ENCODE measurements at regions not wholly inside any gene's neighbourhood (a gene's known extent, or its start where the extent isn't known, plus 50 kb on each side); places are given as distances from the start of the nearest gene placed in this dataset.

DNA sequence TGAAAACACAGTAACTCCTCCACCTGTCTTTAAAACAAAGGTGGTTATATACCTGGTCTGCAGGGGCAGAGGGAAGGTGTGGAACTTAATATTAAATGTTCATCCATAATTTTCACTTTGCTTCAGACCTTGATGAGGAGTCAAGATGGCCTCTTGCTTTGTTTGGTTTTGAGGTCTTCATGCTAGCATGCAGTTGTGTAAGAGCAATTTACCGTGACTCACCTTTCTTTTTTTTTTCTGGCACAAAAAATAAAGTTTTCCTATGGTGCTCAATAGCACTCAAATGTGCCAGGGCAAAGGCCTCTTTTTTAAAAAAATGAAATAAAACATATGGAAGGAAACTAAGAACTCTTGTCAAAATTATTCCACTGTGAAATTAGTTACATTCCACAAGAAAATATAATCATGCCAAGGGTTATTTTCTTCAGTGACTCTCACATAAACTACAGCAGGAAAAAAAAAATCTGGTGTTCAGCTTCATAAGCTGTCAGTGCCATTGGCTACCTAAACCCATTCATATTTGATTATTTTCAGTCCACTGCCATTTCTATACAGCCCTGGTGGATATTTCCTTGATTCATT is 128.2 kb downstream of the SLC7A11 start:
- no peak for DNase-seq (ENCODE audit: low spot score)

- peak; percentile 60 for DNase-seq (ENCODE audit: low spot score)
Observed at GRCh38 chr4:138112890-138113289, 129.3 kb downstream of the SLC7A11 start.

GRCh38 chr4:138112389-138112788 is 129.8 kb downstream of the SLC7A11 start:
- peak; percentile 30 for DNase-seq (ENCODE audit: low spot score)

GRCh38 chr4:138111462-138112000 is 130.6 kb downstream of the SLC7A11 start:
- peak; percentile 86 for DNase-seq (ENCODE audit: low spot score)

- no peak for DNase-seq (ENCODE audit: low spot score)
Observed at GRCh38 chr4:138110815-138111214, 131.3 kb downstream of the SLC7A11 start.

- peak; percentile 31 for DNase-seq (ENCODE audit: low spot score)
Observed at GRCh38 chr4:138107023-138107422, 135.1 kb downstream of the SLC7A11 start.

- DNase-seq (ENCODE audit: low spot score): peak; percentile 57
Observed at GRCh38 chr4:138105331-138105730, 136.8 kb downstream of the SLC7A11 start.

DNA sequence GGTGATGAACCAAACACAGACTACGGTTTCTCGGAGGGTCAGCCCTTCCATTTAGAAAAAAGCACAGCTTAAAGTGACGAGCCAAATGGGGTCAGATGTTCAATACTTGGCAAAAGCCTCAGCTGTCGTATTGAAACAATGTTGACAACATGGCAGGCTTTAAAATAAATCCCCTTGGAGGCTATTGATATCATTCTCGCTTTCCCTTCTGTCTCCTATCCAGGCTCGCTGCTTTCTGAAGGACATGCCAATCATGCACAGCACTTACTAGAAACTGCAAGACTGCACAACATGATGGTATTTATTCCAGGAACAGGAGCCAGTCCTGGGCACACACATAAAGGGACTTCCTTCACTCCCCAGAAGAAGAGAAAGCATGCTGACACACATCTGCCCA is 137.9 kb downstream of the SLC7A11 start:
- DNase-seq (ENCODE audit: low spot score): peak; percentile 63

DNA sequence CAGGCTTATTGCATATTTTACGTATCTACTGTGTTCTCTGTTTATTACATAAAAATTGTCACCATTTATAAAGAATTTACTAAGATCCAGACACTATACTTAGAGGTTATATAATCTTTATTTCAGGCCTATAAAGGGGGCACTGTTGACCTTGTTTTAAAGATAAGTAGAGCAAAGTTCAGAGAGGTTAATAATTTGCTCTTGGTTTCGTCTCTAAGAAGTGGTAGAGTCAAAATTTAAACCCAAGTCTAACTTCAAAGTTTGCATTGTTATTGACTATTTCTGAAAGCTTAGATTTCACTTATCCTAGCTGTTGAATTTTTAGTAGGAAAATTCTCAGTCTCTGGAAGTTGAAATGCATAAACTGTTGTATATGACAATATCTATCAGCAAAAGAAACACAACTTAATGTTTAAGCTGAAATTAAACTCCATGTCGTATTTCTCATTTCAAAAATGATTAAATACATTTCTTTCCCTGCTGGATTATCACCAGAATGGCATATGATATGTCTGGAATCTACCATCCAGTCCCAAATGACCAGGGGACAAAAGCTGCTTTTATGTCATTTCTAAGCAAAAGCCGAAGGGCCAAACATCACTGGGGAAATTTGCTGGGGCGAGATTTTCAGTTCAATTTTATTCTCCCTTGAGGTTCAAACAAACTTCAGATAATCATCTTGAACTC is 138.4 kb downstream of the SLC7A11 start:
- DNase-seq (ENCODE audit: low spot score): peak; percentile 41

DNA sequence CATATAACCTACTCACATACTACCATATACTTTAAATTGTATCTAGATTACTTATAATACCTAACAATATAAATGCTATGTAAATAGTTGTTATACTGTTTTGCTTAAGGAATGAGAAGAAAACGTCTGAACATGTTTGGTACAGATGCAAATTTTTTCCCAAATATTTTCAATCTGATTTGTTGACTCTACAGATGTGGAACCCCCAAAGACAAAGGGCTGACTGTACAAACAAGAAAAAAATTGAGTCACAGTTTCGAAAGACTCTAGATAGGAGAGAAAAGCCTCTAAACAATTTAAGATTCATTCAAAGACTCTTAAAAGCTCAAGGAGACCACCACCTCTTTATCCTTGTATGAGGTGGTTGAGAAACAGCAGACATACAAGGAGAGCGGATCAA is 142.8 kb downstream of the SLC7A11 start:
- no peak for DNase-seq (ENCODE audit: low spot score)

DNA sequence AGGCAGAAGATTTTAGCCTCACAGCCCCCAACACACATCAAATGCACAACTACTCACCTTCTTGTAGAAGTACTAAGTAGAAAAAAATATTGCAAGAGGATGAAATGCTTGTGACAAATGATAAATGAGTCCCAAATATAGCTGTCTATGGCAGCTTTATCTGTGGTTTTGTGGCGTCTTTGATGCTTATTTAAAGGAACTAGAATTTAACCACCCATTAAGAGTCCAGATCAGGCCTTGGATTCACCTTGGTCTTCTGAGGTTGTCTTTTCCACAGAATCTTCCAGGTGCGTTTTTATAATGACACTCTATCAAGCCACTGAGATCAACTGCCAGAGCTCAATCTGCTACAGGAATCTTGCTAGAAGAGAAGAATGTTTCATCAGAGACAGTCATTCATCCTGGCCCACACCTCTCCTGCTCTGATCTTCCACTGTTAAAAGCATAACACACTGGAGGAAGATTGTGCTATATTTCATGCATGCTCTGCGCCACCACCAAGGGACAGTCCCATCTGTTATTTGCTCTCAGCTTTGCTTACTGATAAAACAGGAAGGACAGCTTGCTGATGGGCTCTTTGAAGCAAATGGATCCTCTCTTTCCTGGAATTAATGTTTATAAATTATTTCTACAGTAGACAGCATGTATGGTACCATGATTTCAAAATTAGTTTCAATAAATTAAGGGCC is 144.1 kb downstream of the SLC7A11 start:
- peak; percentile 71 for DNase-seq (ENCODE audit: low spot score)

- peak; percentile 39 for DNase-seq (ENCODE audit: low spot score)
Observed at GRCh38 chr4:138096384-138097062, 145.6 kb downstream of the SLC7A11 start.

- no peak for DNase-seq (ENCODE audit: low spot score)
Observed at GRCh38 chr4:138095378-138095777, 146.8 kb downstream of the SLC7A11 start.

GRCh38 chr4:138092060-138092459 is 150.1 kb downstream of the SLC7A11 start:
- peak; percentile 38 for DNase-seq (ENCODE audit: low spot score)

DNA sequence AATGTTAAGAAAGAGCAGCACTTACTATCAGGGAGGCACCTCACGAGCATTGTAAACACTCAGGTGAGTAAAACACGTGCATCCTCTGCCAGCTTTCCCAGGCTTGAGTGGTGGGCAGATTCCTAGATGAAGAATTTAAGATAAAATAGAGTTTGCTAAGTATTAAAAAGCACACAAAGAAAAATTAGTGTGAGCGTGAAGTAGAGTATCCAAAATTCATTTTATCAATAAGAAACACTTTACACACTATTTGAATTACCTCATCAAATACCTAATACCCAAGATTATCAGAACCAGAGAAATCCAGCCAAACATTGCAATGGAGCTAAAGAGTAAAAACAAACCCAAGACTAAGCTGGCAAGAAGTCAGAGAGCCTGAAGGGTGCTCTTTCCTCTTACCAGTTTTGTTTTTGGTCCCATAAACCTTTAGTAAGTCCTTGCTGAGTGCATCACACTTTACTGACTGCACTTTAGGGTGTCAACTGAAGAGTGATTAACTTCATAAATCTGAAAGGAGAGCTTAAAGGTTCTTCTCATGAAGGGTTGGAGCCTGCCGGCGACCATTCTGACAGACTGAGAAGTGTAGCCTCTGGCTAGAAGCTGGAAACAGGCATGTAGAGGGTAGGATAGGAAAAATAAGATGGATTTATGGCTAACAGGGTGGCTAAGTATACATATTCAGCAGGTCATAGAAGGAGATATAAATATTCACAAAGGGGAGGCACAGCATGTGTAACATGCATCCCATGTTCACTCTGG is 151.1 kb downstream of the SLC7A11 start:
- peak; percentile 61 for DNase-seq (ENCODE audit: low spot score)

GRCh38 chr4:138090150-138090917 is 151.8 kb downstream of the SLC7A11 start:
- peak; percentile 86 for DNase-seq (ENCODE audit: low spot score)

DNA sequence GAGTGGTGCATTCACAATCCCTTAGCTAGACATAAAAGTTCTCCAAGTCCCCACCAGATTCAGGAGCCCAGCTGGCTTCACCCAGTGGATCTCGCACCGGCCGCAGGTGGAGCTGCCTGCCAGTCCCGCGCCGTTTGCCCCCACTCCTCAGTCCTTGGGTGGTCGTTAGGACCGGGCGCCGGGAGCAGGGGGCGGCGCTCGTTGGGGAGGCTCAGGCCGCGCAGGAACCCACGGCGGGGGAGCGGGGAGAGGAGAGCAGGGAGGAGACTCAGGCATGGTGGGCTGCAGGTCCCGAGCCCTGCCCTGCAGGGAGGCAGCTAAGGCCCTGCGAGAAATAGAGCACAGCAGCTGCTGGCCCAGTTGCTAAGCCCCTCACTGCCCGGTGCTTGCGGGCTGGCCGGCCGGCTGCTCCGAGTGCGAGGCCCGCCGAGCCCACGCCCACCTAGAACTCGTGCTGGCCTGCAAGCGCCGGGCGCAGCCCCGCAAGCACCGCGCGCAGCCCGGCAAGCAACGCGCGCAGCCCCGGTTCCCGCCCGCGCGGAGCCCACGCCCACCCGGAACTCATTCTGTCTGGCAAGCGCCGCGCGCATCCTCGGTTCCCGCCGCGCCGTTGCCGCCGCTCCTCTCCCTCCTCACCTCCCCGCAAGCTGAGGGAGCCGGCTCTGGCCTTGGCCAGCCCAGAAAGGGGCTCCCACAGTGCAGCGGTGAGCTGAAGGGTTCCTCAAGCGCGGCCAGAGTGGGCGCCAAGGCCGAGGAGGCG is 153.5 kb downstream of the SLC7A11 start:
- DNase-seq (ENCODE audit: low spot score): no peak

GRCh38 chr4:138087066-138087719 is 155.0 kb downstream of the SLC7A11 start:
- DNase-seq (ENCODE audit: low spot score): peak; percentile 75

- peak; percentile 73 for DNase-seq (ENCODE audit: low spot score)
Observed at GRCh38 chr4:138086611-138087041, 155.5 kb downstream of the SLC7A11 start.
